ENCODE measurements at regions not wholly inside any gene's neighbourhood (a gene's known extent, or its start where the extent isn't known, plus 50 kb on each side); places are given as distances from the start of the nearest gene placed in this dataset.

DNA sequence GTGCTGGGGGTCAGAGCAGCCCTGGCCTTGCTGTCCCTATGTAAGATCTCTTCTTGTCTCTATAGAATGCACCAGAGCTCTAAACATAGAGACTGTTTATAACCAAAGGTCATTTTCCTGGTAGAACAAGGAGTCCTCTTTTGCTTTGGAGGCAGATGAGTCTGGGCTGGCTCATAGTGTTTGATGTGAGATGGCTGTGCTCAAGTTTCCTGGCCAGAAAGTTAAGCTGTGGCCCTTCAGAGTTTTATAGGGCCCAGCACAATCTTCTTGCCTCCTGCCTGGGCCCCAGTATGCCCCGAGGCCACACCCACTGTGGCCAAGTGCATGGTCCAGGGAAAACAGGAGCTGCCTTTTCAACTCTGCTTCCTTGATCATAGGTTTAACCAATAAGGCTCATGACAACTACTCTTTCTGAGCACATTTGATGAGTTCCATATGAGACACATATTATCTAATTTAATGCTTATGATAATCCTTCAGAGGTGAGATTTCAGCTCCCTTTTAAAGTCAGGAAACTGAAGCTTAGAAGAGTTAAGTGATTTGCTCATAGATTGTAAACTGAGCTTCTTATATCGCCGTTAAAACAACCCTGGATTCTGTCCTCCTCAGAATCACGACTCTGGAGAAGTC is 66.3 kb downstream of the MYCN start:
- no peak overlapping the region for H3K4me3 ChIP-seq (ENCODE audit: insufficient read depth, low read length, poor library complexity, severe bottlenecking)
- no peaks in the 10 kb centered on the region for H3K36me3 ChIP-seq (ENCODE audit: low read length)
- no peaks in the 10 kb centered on the region for H3K9me3 ChIP-seq (ENCODE audit: insufficient read depth, low read length)
- no peak overlapping the region for H2AFZ ChIP-seq (ENCODE audit: low read depth, low read length, severe bottlenecking)
- no peak overlapping the region for H3K4me2 ChIP-seq (ENCODE audit: low read depth, low read length, poor library complexity, severe bottlenecking)
- H3K27me3 ChIP-seq (ENCODE audit: low read length), result no peaks in the 10 kb centered on the region
- H3K9me2 ChIP-seq (replicated peaks; ENCODE audit: insufficient read depth, low read length), result no peaks in the 10 kb centered on the region
- no peaks in the 10 kb centered on the region for H4K20me1 ChIP-seq (ENCODE audit: low read depth, low read length)
- H3K79me2 ChIP-seq (ENCODE audit: insufficient read depth, low read length), result no peaks in the 10 kb centered on the region
- no peak overlapping the region for H3K9ac ChIP-seq (ENCODE audit: low read length)
- TF ChIP-seq, protein P1, sequence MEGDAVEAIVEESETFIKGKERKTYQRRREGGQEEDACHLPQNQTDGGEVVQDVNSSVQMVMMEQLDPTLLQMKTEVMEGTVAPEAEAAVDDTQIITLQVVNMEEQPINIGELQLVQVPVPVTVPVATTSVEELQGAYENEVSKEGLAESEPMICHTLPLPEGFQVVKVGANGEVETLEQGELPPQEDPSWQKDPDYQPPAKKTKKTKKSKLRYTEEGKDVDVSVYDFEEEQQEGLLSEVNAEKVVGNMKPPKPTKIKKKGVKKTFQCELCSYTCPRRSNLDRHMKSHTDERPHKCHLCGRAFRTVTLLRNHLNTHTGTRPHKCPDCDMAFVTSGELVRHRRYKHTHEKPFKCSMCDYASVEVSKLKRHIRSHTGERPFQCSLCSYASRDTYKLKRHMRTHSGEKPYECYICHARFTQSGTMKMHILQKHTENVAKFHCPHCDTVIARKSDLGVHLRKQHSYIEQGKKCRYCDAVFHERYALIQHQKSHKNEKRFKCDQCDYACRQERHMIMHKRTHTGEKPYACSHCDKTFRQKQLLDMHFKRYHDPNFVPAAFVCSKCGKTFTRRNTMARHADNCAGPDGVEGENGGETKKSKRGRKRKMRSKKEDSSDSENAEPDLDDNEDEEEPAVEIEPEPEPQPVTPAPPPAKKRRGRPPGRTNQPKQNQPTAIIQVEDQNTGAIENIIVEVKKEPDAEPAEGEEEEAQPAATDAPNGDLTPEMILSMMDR (IDR thresholded peaks at IDR 0.05; ENCODE audit: insufficient read depth, low read length, poor library complexity, severe bottlenecking), result no peak
- no peak for TF ChIP-seq EZH2phosphoT487 (conservative IDR thresholded peaks at IDR 0.05; ENCODE audit: low read length)
- H3K27ac ChIP-seq (ENCODE audit: low read depth, low read length), result no peak overlapping the region
- H3F3A ChIP-seq (ENCODE audit: insufficient read depth), result no peaks in the 10 kb centered on the region

DNA sequence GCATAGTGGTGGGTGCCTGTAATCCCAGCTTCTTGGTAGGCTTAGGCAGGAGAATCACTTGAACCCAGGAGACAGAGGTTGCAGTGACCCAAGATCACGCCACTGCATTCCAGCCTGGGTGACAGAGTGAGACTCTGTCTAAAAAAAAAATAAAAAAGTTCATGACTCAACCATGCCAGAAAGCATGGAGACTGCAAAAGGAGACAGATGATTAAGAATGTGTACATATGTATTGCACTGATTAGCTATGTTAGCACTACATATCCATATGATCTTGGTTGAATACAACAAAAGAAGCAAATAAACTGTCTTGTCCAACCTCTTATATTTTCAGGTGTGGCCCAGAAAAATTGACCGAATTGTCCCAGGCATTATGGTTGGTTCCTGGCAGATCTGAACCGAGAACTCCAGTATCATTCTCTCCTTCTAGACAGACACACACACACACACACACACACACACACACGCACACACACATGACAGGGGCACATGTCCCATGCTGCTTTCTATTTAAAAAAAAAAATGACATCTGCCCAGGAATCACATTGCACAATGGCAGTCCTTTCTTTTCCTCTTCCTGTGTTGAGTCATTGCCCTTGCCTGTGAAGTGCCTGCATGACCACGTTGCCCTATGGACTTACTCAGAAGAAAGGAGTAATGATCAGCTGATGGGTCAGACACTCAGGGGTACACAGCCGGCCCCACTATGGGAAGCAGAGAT is 65.6 kb downstream of the MYCN start:
- Histone ChIP-seq H2AFZ (ENCODE audit: low read depth, low read length, severe bottlenecking) (no peak overlapping the region), H3K27me3 (ENCODE audit: low read length) (no peaks in the 10 kb centered on the region), H3K79me2 (ENCODE audit: insufficient read depth, low read length) (no peaks in the 10 kb centered on the region), H3K9ac (ENCODE audit: low read length) (no peak overlapping the region), H4K20me1 (ENCODE audit: low read depth, low read length) (no peaks in the 10 kb centered on the region), H3K9me2 (replicated peaks; ENCODE audit: insufficient read depth, low read length) (no peaks in the 10 kb centered on the region), H3F3A (ENCODE audit: insufficient read depth) (no peaks in the 10 kb centered on the region), H3K27ac (ENCODE audit: low read depth, low read length) (no peak overlapping the region), H3K36me3 (ENCODE audit: low read length) (no peaks in the 10 kb centered on the region), H3K4me2 (ENCODE audit: low read depth, low read length, poor library complexity, severe bottlenecking) (no peak overlapping the region), H3K4me3 (ENCODE audit: insufficient read depth, low read length, poor library complexity, severe bottlenecking) (no peak overlapping the region), H3K9me3 (ENCODE audit: insufficient read depth, low read length) (no peaks in the 10 kb centered on the region)
- TF ChIP-seq EZH2phosphoT487 (conservative IDR thresholded peaks at IDR 0.05; ENCODE audit: low read length), result no peak
- TF ChIP-seq, protein P1 (IDR thresholded peaks at IDR 0.05; ENCODE audit: insufficient read depth, low read length, poor library complexity, severe bottlenecking), result no peak

DNA sequence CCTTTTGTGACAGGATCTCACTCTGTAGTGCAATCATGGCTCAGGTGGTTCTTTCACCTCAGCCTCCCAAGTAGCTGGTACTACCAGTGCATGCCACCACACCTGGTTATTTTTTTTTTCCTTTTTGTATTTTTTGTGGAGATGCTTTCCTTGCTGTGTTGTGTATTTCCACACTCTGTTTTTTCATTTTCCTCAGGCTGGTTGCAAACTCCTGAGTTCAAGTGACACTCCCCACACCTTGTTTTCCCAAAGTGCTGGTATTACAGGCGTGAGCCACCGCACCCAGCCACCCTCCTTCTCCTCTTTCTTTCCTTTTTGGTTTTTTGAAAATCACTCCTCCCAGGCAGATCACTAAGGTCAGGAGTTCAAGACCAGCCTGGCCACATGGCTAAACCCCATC is 65.0 kb downstream of the MYCN start:
- H3K9me3 ChIP-seq (ENCODE audit: insufficient read depth, low read length), result no peaks in the 10 kb centered on the region
- no peak overlapping the region for H3K4me2 ChIP-seq (ENCODE audit: low read depth, low read length, poor library complexity, severe bottlenecking)
- H3K9me2 ChIP-seq (replicated peaks; ENCODE audit: insufficient read depth, low read length), result no peaks in the 10 kb centered on the region
- no peaks in the 10 kb centered on the region for H3K27me3 ChIP-seq (ENCODE audit: low read length)
- no peaks in the 10 kb centered on the region for H3K79me2 ChIP-seq (ENCODE audit: insufficient read depth, low read length)
- no peak overlapping the region for H2AFZ ChIP-seq (ENCODE audit: low read depth, low read length, severe bottlenecking)
- no peak for TF ChIP-seq EZH2phosphoT487 (conservative IDR thresholded peaks at IDR 0.05; ENCODE audit: low read length)
- TF ChIP-seq, protein P1 (IDR thresholded peaks at IDR 0.05; ENCODE audit: insufficient read depth, low read length, poor library complexity, severe bottlenecking), result no peak
- no peaks in the 10 kb centered on the region for H3K36me3 ChIP-seq (ENCODE audit: low read length)
- H3F3A ChIP-seq (ENCODE audit: insufficient read depth), result no peaks in the 10 kb centered on the region
- no peak overlapping the region for H3K27ac ChIP-seq (ENCODE audit: low read depth, low read length)
- no peaks in the 10 kb centered on the region for H4K20me1 ChIP-seq (ENCODE audit: low read depth, low read length)
- no peak overlapping the region for H3K9ac ChIP-seq (ENCODE audit: low read length)
- H3K4me3 ChIP-seq (ENCODE audit: insufficient read depth, low read length, poor library complexity, severe bottlenecking), result no peak overlapping the region
